ENCODE measurements at regions not wholly inside any gene's neighbourhood (a gene's known extent, or its start where the extent isn't known, plus 50 kb on each side); places are given as distances from the start of the nearest gene placed in this dataset.

DNA sequence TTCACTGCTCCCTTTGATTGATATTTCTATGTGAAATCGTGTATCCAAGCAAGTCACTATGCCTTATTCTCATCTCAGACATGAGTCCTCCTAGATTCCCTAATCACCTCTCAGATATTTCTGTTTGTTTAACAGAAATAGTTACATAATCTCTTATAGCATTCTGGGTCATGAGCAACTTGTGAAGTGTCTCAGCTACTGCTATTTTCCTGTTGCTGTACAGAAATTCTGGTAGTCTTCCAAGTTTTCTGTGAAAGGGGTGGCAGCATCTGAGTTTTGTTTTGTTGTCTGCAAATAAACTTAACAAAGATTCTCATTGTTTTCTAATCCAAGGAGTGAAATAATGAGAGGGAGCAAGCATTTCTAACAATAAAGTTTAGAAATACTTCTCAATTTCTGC, 256.9 kb upstream of the ST8SIA4 start:
- DNase-seq = no peak
- intact Hi-C loops (cut with micrococcal nuclease) = no loop called here
- CTCF ChIA-PET = no interaction called here
- H3K9me3 Mint-ChIP-seq = peaks cover 3% of the 10 kb centered on the region
- H3K27me3 Mint-ChIP-seq = peaks cover 3% of the 10 kb centered on the region
- POLR2A ChIA-PET = no interaction called here
- H3K4me3 Mint-ChIP-seq = no peak overlapping the region
- no peaks in the 10 kb centered on the region for H3K4me1 Mint-ChIP-seq
- H3K36me3 Mint-ChIP-seq (ENCODE audit: low read depth) = no peaks in the 10 kb centered on the region
- no peak overlapping the region for H3K27ac Mint-ChIP-seq
- no peak for ATAC-seq (ENCODE audit: low read depth)
- TF ChIP-seq, protein P1, sequence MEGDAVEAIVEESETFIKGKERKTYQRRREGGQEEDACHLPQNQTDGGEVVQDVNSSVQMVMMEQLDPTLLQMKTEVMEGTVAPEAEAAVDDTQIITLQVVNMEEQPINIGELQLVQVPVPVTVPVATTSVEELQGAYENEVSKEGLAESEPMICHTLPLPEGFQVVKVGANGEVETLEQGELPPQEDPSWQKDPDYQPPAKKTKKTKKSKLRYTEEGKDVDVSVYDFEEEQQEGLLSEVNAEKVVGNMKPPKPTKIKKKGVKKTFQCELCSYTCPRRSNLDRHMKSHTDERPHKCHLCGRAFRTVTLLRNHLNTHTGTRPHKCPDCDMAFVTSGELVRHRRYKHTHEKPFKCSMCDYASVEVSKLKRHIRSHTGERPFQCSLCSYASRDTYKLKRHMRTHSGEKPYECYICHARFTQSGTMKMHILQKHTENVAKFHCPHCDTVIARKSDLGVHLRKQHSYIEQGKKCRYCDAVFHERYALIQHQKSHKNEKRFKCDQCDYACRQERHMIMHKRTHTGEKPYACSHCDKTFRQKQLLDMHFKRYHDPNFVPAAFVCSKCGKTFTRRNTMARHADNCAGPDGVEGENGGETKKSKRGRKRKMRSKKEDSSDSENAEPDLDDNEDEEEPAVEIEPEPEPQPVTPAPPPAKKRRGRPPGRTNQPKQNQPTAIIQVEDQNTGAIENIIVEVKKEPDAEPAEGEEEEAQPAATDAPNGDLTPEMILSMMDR (IDR thresholded peaks at IDR 0.05) = no peak

DNA sequence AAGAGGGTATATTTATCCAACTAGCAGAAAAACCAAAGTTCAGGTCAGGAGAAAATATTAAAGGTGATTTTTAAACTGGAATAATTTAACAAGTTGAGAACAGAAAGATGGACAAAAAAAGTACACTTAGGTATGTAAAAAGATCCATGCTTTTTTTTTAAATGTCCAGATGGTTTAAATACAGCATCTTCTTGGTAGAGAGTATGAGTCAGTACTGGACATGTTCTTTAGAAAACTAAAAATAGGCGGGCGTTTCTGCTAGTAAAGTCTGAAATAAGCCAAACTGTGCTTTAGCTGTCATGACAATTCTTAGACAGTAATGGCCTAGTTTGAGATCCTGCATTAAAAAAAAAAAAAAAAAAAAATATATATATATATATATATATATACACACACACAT, 255.9 kb upstream of the ST8SIA4 start:
- no peak for DNase-seq
- no peak overlapping the region for H3K4me3 Mint-ChIP-seq
- no peaks in the 10 kb centered on the region for H3K36me3 Mint-ChIP-seq (ENCODE audit: low read depth)
- H3K4me1 Mint-ChIP-seq = no peaks in the 10 kb centered on the region
- ChIA-PET CTCF (no interaction called here), POLR2A (no interaction called here)
- peaks cover 3% of the 10 kb centered on the region for H3K9me3 Mint-ChIP-seq
- no peak for ATAC-seq (ENCODE audit: low read depth)
- peaks cover 3% of the 10 kb centered on the region for H3K27me3 Mint-ChIP-seq
- intact Hi-C loops (cut with micrococcal nuclease) = no loop called here
- H3K27ac Mint-ChIP-seq = no peak overlapping the region
- TF ChIP-seq, protein P1 (IDR thresholded peaks at IDR 0.05) = no peak

DNA sequence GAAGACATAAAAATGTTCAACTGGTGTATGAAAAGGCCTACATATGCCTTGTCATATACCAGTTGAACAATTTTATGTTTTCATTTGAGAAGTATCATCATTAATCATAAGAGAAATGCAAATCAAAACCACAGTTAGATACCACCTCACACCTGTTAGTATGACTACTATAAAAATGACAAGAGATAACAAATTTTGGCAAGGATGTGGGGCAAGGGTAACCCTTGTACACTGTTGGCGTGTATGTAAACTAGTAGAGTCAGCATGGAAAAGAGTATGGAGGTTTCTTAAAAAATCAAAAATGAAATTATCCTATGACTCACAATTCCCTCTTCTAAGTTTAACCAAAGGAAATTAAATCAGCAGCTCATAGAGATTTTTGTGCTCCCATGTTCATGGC, 250.4 kb upstream of the ST8SIA4 start:
- TF ChIP-seq, protein P1 (IDR thresholded peaks at IDR 0.05) = no peak
- ChIA-PET CTCF (no interaction called here), POLR2A (no interaction called here)
- no peaks in the 10 kb centered on the region for H3K27me3 Mint-ChIP-seq
- no peak for ATAC-seq (ENCODE audit: low read depth)
- H3K9me3 Mint-ChIP-seq = peaks cover 3% of the 10 kb centered on the region
- no peaks in the 10 kb centered on the region for H3K4me1 Mint-ChIP-seq
- intact Hi-C loops (cut with micrococcal nuclease) = no loop called here
- no peak overlapping the region for H3K4me3 Mint-ChIP-seq
- H3K27ac Mint-ChIP-seq = no peak overlapping the region
- H3K36me3 Mint-ChIP-seq (ENCODE audit: low read depth) = no peaks in the 10 kb centered on the region
- no peak for DNase-seq

DNA sequence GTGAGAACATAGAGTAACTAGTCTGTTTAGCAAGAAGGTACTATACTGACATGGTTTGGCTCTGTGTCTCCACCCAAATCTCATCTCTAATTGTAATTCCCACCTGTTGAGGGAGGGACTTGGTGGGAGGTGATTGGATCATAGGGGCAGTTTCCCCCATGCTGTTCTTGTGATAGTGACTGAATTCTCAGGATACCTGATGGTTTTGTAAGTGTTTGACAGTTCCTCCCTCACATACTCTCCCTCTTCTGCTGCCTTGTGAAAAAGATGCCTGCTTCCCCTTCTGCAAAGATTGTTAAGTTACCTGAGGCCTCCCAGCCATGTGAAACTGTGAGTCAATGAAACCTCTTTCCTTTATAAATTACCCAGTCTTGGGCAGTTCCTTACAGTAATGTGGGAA, 240.4 kb upstream of the ST8SIA4 start:
- H3K4me1 Mint-ChIP-seq = no peaks in the 10 kb centered on the region
- intact Hi-C loops (cut with micrococcal nuclease) = no loop called here
- no peak overlapping the region for H3K27ac Mint-ChIP-seq
- no peak overlapping the region for H3K4me3 Mint-ChIP-seq
- TF ChIP-seq, protein P1 (IDR thresholded peaks at IDR 0.05) = no peak
- POLR2A ChIA-PET = no interaction called here
- peaks cover 4% of the 10 kb centered on the region for H3K9me3 Mint-ChIP-seq
- CTCF ChIA-PET = no interaction called here
- DNase-seq = no peak
- no peaks in the 10 kb centered on the region for H3K36me3 Mint-ChIP-seq (ENCODE audit: low read depth)
- ATAC-seq (ENCODE audit: low read depth) = no peak
- no peaks in the 10 kb centered on the region for H3K27me3 Mint-ChIP-seq

DNA sequence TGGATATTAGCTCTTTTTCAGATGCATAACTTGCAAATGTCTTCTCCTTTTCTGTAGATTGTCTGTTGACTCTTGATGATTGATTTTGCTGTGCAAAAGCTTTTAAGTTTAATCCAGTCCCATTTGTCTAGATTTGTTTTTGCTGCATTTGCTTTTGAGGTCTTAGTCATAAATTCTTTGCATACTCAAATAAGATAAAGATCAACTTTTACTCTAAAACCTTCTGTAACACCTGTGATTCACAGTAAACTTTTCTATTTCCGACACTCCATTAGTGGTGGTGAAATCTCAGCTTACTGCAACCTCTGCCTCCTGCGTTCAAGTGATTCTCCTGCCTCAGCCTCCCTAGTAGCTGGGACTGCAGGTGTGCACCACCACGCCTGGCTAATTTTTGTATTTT, 239.0 kb upstream of the ST8SIA4 start:
- CTCF ChIA-PET = interaction anchor here (0.6 kb wide), 1 partner anchor 24 kb away, joined by 3 read pairs; no protein-coding TSS in a partner anchor
- H3K9me3 Mint-ChIP-seq = peaks cover 4% of the 10 kb centered on the region
- no peak overlapping the region for H3K4me3 Mint-ChIP-seq
- TF ChIP-seq, protein P1 (IDR thresholded peaks at IDR 0.05) = no peak
- intact Hi-C loops (cut with micrococcal nuclease) = no loop called here
- no peak overlapping the region for H3K27ac Mint-ChIP-seq
- no peaks in the 10 kb centered on the region for H3K36me3 Mint-ChIP-seq (ENCODE audit: low read depth)
- ATAC-seq (ENCODE audit: low read depth) (no peak), DNase-seq (no peak)
- POLR2A ChIA-PET = no interaction called here
- H3K27me3 Mint-ChIP-seq = no peaks in the 10 kb centered on the region
- H3K4me1 Mint-ChIP-seq = no peaks in the 10 kb centered on the region
